ENCODE measurements at regions not wholly inside any gene's neighbourhood (a gene's known extent, or its start where the extent isn't known, plus 50 kb on each side); places are given as distances from the start of the nearest gene placed in this dataset.

DNA sequence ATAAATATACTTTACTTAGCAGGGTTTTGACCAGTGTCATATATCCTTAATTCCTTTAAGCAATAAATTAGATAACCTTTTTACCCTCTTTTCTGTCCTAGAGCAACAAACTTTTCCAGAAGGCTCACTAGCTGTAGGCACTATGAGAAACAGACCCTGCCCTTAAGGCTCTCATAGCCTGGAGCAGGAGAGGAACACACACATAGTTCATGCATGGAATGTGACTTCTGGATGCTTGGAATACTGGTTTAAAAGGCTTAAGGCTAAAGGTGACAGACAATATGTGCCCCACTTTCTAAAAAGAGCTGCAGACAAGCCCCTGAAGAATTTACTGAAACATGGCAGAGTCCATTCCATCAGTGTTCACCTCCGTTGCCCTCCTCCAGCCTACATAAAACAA is 237.2 kb downstream of the TTC8 start:
- Histone ChIP-seq H3K27me3 (no peaks in the 10 kb centered on the region), H3K9me3 (no peaks in the 10 kb centered on the region), H3K4me1 (no peaks in the 10 kb centered on the region), H3K36me3 (no peaks in the 10 kb centered on the region), H3K27ac (no peak overlapping the region), H3K4me3 (no peak overlapping the region)
- DNase-seq = no peak
- TF ChIP-seq, protein P1, sequence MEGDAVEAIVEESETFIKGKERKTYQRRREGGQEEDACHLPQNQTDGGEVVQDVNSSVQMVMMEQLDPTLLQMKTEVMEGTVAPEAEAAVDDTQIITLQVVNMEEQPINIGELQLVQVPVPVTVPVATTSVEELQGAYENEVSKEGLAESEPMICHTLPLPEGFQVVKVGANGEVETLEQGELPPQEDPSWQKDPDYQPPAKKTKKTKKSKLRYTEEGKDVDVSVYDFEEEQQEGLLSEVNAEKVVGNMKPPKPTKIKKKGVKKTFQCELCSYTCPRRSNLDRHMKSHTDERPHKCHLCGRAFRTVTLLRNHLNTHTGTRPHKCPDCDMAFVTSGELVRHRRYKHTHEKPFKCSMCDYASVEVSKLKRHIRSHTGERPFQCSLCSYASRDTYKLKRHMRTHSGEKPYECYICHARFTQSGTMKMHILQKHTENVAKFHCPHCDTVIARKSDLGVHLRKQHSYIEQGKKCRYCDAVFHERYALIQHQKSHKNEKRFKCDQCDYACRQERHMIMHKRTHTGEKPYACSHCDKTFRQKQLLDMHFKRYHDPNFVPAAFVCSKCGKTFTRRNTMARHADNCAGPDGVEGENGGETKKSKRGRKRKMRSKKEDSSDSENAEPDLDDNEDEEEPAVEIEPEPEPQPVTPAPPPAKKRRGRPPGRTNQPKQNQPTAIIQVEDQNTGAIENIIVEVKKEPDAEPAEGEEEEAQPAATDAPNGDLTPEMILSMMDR (IDR thresholded peaks at IDR 0.05) = no peak
- TF ChIP-seq POLR2A (IDR thresholded peaks at IDR 0.05) (no peak), POLR2AphosphoS5 (IDR thresholded peaks at IDR 0.05) (no peak), EP300 (IDR thresholded peaks at IDR 0.05) (no peak)
- 84 to 92% methylated on average over 1 of the region's 1 CpG for WGBS, 2 donors
- intact Hi-C loops (cut with DNase I) = no loop called here

DNA sequence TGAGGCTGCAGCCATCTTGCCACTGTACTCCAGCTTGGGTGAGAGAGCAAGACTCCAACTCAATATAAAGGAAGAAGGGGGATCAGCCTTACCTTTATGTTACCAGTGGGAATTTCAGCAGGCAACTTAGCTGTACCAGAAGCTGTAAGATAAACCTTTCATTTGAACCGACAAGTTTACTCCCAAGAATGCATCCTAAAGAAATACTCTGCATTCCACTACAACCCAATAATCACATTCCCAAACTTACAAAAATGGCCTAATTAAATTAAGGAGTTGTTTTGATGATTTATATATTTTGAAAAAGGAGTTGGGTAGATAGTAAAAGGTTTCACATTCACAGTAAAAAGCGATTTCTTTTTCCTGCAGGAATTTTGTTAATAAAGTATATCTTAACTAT is 241.4 kb downstream of the TTC8 start:
- 91% methylated on average over 2 of the region's 2 CpGs for WGBS, 2 donors
- Histone ChIP-seq H3K36me3 (no peaks in the 10 kb centered on the region), H3K4me1 (no peaks in the 10 kb centered on the region), H3K9me3 (no peaks in the 10 kb centered on the region), H3K27me3 (no peaks in the 10 kb centered on the region), H3K27ac (no peak overlapping the region), H3K4me3 (no peak overlapping the region)
- no peak for TF ChIP-seq POLR2A (IDR thresholded peaks at IDR 0.05)
- TF ChIP-seq POLR2AphosphoS5 (IDR thresholded peaks at IDR 0.05) = no peak
- no peak for TF ChIP-seq EP300 (IDR thresholded peaks at IDR 0.05)
- TF ChIP-seq, protein P1 (IDR thresholded peaks at IDR 0.05) = no peak
- intact Hi-C loops (cut with DNase I) = no loop called here
- DNase-seq = no peak

DNA sequence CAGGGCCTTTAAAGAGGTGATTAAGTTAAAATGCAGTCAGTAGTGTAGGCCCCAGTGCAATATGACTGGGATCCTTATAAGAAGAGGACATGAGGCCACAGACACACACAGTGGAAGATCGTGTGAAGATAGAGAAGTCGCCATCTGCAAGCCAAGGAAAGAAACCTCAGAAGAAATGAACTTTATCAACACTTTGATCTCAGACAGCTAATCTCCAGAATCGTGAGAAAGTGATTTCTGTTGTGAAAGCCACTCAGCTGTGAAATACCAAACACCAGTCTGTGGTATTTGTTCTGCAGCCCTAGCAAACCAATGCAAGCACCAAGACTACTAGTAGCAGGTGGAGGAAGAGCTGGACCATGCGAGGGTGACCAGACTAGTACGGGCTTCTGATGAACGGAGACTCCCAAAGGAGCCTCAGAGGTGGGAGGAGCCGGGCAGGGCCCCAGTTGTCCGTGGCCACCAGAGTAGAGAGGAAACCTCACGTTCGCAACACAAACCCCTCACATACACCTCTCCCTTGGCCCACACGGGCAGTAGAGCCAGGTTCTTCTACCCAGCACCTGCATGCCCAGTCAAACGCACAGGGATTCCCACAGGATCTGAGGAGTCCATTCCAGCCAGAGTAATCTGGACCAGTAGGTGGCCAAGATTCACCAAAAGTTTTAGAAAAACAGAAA is 243.0 kb downstream of the TTC8 start:
- DNase-seq = no peak
- TF ChIP-seq, protein P1 (IDR thresholded peaks at IDR 0.05) = no peak
- no peak for TF ChIP-seq EP300 (IDR thresholded peaks at IDR 0.05)
- no peak for TF ChIP-seq POLR2A (IDR thresholded peaks at IDR 0.05)
- TF ChIP-seq POLR2AphosphoS5 (IDR thresholded peaks at IDR 0.05) = no peak
- Histone ChIP-seq H3K36me3 (no peaks in the 10 kb centered on the region), H3K27ac (no peak overlapping the region), H3K4me3 (no peak overlapping the region), H3K27me3 (no peaks in the 10 kb centered on the region), H3K4me1 (no peaks in the 10 kb centered on the region), H3K9me3 (no peaks in the 10 kb centered on the region)
- WGBS, 2 donors = 73 to 82% methylated on average over 12 of the region's 12 CpGs
- intact Hi-C loops (cut with DNase I) = no loop called here

DNA sequence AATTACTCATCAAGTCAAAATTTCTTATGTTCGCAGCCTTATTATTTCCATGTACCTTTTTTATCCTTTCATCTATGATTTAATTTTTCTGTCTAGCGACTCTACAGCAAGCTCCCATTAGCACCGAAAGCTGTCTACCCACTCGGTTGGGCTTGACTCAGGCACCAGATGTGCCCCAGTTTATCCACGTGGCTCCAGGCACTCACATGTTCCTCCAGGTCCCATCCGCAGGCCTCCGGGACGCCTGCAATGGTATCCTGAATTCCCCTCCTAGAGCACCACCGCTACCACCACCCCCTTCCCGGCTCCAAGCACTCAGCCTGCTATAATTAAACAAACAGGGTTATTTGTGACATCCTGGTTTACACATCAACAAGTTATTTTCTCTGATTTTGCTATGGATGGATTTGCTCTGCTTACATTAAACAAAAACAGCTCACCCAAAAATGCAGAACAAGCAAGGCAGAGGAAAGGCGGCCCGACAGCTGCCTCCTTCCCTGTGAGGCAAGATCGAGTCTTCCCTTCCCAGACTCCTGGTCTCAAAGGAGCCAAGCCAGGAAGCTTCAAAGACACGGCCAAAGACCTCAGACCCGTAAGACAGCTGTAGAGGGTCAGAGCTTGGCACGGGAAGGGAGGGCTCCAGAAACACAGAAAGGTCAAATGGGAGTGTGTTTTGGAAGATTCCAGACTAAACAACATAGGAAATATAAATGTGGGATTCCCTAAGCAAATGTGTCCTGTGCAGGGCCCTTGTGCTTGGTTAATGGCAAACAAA is 253.8 kb downstream of the TTC8 start:
- Histone ChIP-seq H3K27ac (no peak overlapping the region), H3K9me3 (no peaks in the 10 kb centered on the region), H3K4me3 (no peak overlapping the region), H3K27me3 (no peaks in the 10 kb centered on the region), H3K36me3 (no peaks in the 10 kb centered on the region), H3K4me1 (no peaks in the 10 kb centered on the region)
- WGBS, 2 donors = 79 to 81% methylated on average over 16 of the region's 16 CpGs
- TF ChIP-seq POLR2AphosphoS5 (IDR thresholded peaks at IDR 0.05) (no peak), POLR2A (IDR thresholded peaks at IDR 0.05) (no peak), EP300 (IDR thresholded peaks at IDR 0.05) (no peak)
- TF ChIP-seq, protein P1 (IDR thresholded peaks at IDR 0.05) = no peak
- DNase-seq = no peak
- intact Hi-C loops (cut with DNase I) = no loop called here

Data from sigmoid colon (tissue), 6 donors.